Keratinocyte (primary cell): ENCODE measurements at regions not wholly inside any gene's neighbourhood (a gene's known extent, or its start where the extent isn't known, plus 50 kb on each side); places are given as distances from the start of the nearest gene placed in this dataset.

ENCODE experiments used
- DNase-seq: peaks from one replicate; pipeline ENCODE4 v3.0.0-alpha.2; 2011; ENCODE audit warnings: low read depth, missing footprints, low spot score
- FAIRE-seq: peaks from 2 replicates; lab custom pipeline; 2011; peaks lifted over from hg19 to GRCh38; lab: Jason Lieb, UNC
- H2AFZ ChIP-seq: 2 replicates; pipeline ENCODE4 v1.6.0; 2012; ENCODE audit warnings: low read length, control low read depth, inconsistent platforms; ENCODE audit not compliant: control insufficient read depth
- H3K27ac ChIP-seq: 2 replicates; pipeline ENCODE4 v1.5.1; 2011; ENCODE audit warnings: low read length; ENCODE audit not compliant: control insufficient read depth, insufficient read depth
- H3K27me3 ChIP-seq: 3 replicates; pipeline ENCODE4 v1.6.0; 2011; ENCODE audit warnings: low read length; ENCODE audit not compliant: control insufficient read depth, insufficient read depth; ENCODE audit errors: extremely low read depth
- H3K36me3 ChIP-seq, 2 experiments: 2 replicates in 1 of 2; 3 replicates in 1 of 2; pipeline ENCODE4 v1.5.1; 2011; ENCODE audit warnings: low read length in 2 of 2, mild to moderate bottlenecking in 1 of 2; ENCODE audit not compliant: control insufficient read depth in 2 of 2, insufficient read depth in 2 of 2; ENCODE audit errors: extremely low read depth in 1 of 2
- H3K4me1 ChIP-seq: 3 replicates; pipeline ENCODE4 v1.5.1; 2011; ENCODE audit warnings: low read length; ENCODE audit not compliant: control insufficient read depth, insufficient read depth; ENCODE audit errors: extremely low read depth
- H3K4me2 ChIP-seq: 3 replicates; pipeline ENCODE4 v1.6.0; 2011; ENCODE audit warnings: low read depth, low read length; ENCODE audit not compliant: control insufficient read depth, insufficient read depth; ENCODE audit errors: extremely low read depth
- H3K4me3 ChIP-seq, 3 experiments: fragments of 200-600 bp in 1 of 3; sonication (generic) in 1 of 3; 2 replicates in 2 of 3; 3 replicates in 1 of 3; pipeline ENCODE4 v1.5.1; 2011 to 2016; ENCODE audit warnings: low read length in 3 of 3, mild to moderate bottlenecking in 3 of 3, control low read depth in 2 of 3, inconsistent platforms in 1 of 3, low read depth in 1 of 3, mixed read lengths in 1 of 3, mixed run types in 1 of 3, moderate library complexity in 1 of 3; ENCODE audit not compliant: control insufficient read depth in 2 of 3, insufficient read depth in 2 of 3; ENCODE audit errors: extremely low read depth in 1 of 3
- H3K79me2 ChIP-seq: 2 replicates; pipeline ENCODE4 v1.6.0; 2012; ENCODE audit warnings: low read length; ENCODE audit not compliant: control insufficient read depth, insufficient read depth
- H3K9ac ChIP-seq: 3 replicates; pipeline ENCODE4 v1.6.0; 2011; ENCODE audit warnings: low read length; ENCODE audit not compliant: control insufficient read depth, insufficient read depth; ENCODE audit errors: extremely low read depth
- H3K9me1 ChIP-seq: 3 replicates; pipeline ENCODE4 v1.6.0; 2011; ENCODE audit warnings: low read length; ENCODE audit not compliant: control insufficient read depth, insufficient read depth; ENCODE audit errors: extremely low read depth
- H3K9me3 ChIP-seq: 2 replicates; pipeline ENCODE4 v1.5.1; 2012; ENCODE audit warnings: low read depth, low read length; ENCODE audit not compliant: control insufficient read depth
- H4K20me1 ChIP-seq: 3 replicates; pipeline ENCODE4 v1.6.0; 2011; ENCODE audit warnings: low read length; ENCODE audit not compliant: control insufficient read depth, insufficient read depth; ENCODE audit errors: extremely low read depth
- CTCF ChIP-seq, 3 experiments: IDR thresholded peaks in 1 of 3; conservative IDR thresholded peaks in 1 of 3; optimal IDR thresholded peaks in 1 of 3; 2 replicates in 2 of 3; 3 replicates in 1 of 3; pipeline versions ENCODE3 to v1.5.1; 2011; ENCODE audit warnings: low read length in 3 of 3, mild to moderate bottlenecking in 3 of 3, moderate library complexity in 2 of 3, control low read depth in 1 of 3, inconsistent platforms in 1 of 3; ENCODE audit not compliant: insufficient read depth in 2 of 3; ENCODE audit errors: extremely low read depth in 1 of 3
- EZH2 ChIP-seq: IDR thresholded peaks from one replicate; pipeline ENCODE4 v1.6.1; 2012; ENCODE audit warnings: inconsistent platforms, mild to moderate bottlenecking, low read length, moderate library complexity
- dilution Hi-C: fragments of 300-500 bp; cut with MboI; formaldehyde crosslinking; loops from one replicate; pipeline ENCODE4 v1.7.0; 2020; ENCODE audit warnings: low sequenced_read_pairs; ENCODE audit not compliant: extremely low pct_ligation_motif_present

GRCh38 chr6:133001040-133001565 lies 186.7 kb downstream of the RPS12 start:
- Histone ChIP-seq H3K4me1 (no peaks in the 10 kb centered on the region), H3K27me3 (no peaks in the 10 kb centered on the region), H3K9me3 (no peaks in the 10 kb centered on the region), H3K27ac (no peak overlapping the region), H3K9me1 (no peaks in the 10 kb centered on the region), H3K9ac (no peak overlapping the region), H3K36me3 (no peaks in the 10 kb centered on the region), H3K79me2 (no peaks in the 10 kb centered on the region), H2AFZ (no peak overlapping the region), H3K4me2 (no peak overlapping the region), H4K20me1 (no peaks in the 10 kb centered on the region), H3K4me3 (no peak overlapping the region)
- TF ChIP-seq EZH2 (no peak), CTCF (optimal IDR thresholded peaks at IDR 0.05 in 1 of 3, IDR thresholded peaks at IDR 0.05 in 1 of 3, conservative IDR thresholded peaks at IDR 0.05 in 1 of 3; ENCODE audit: extremely low read depth in 1 of 3, insufficient read depth in 2 of 3, low read length in 3 of 3) (no peak)
- dilution Hi-C loops = no loop called here
- DNase-seq (no peak), FAIRE-seq (no peak)

- no peak for DNase-seq
- H3K9me1 ChIP-seq = no peaks in the 10 kb centered on the region
- dilution Hi-C loops = no loop called here
- H3K36me3 ChIP-seq = no peaks in the 10 kb centered on the region
- no peak overlapping the region for H3K9ac ChIP-seq
- TF ChIP-seq EZH2 = no peak
- TF ChIP-seq CTCF (optimal IDR thresholded peaks at IDR 0.05 in 1 of 3, IDR thresholded peaks at IDR 0.05 in 1 of 3, conservative IDR thresholded peaks at IDR 0.05 in 1 of 3; ENCODE audit: extremely low read depth in 1 of 3, insufficient read depth in 2 of 3, low read length in 3 of 3) = no peak
- no peaks in the 10 kb centered on the region for H4K20me1 ChIP-seq
- no peak for FAIRE-seq
- no peak overlapping the region for H3K27ac ChIP-seq
- H3K9me3 ChIP-seq = no peaks in the 10 kb centered on the region
- H3K4me3 ChIP-seq = no peak overlapping the region
- H3K79me2 ChIP-seq = no peaks in the 10 kb centered on the region
- no peaks in the 10 kb centered on the region for H3K27me3 ChIP-seq
- H3K4me2 ChIP-seq = no peak overlapping the region
- no peaks in the 10 kb centered on the region for H3K4me1 ChIP-seq
- no peak overlapping the region for H2AFZ ChIP-seq
Measured at GRCh38 chr6:133004304-133004884, 190.0 kb downstream of the RPS12 start.
